Kasumi-1 (cell line): ENCODE measurements at regions not wholly inside any gene's neighbourhood (a gene's known extent, or its start where the extent isn't known, plus 50 kb on each side); places are given as distances from the start of the nearest gene placed in this dataset.

Source experiments
- DNase-seq, 2 experiments: peaks; one replicate each; lab custom pipeline; 2025; lab: John Stamatoyannopoulos, UW

DNA sequence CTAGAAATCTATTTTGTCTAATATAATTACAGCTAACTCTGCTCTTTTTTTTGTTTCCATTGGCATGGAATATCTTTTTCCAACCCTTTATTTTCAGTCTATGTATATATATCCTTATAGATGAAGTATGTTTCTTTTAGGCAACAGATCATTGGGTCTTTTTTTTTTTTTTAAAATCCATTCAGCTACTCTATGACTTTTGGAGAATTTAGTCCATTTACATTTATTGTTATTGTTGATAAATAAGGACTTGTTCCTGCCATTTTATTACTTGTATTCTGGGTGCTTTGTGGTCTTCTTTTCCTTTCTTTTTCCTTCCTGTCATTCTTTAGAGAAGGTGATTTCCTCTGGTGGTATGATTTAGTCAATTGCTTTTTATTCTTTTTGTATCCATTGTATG lies 296.8 kb downstream of the SMARCA2 start:
- no peak for DNase-seq

- no peak for DNase-seq
These were observed 298.4 kb downstream of the SMARCA2 start for GRCh38 chr9:2313512-2313911.

GRCh38 chr9:2317591-2317990 lies 302.4 kb downstream of the SMARCA2 start:
- DNase-seq = no peak

DNA sequence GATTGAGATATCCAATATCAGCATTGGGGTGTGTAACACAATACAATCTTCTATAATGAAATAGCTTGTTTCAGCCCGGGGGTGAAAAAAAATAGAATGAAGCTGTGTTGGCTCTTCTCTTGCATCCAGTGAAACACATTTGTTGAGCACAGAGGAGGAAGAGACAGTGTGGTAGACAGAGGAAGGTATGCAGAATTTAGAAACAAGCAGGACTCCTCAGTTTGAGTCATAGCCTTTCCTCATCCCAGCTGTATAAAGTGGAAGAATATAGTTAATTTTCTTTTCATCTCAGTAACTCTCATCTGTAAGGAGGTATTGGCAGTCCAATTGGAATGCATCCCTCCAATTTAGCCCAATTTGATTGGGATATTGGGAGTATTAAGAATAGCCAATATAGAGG lies 302.2 kb upstream of the VLDLR start:
- no peak for DNase-seq

DNA sequence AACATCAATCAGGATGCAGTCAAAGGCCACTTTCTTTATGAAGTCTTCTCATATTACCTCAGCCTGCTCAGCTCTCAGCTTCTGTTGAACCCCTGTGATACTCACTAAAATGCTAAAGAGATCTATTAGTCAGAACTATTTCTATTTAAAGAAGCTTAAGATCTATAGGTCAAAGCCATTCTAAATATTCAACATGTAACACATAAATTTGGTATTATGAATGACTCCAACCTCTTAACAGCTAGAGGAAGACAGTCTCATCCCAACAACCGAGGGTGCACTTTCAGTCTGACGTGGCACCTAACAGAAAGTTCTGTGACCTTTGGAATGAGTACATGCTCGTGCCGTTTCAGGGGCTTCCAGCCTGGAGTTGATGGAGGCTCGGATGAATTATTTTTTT lies 301.5 kb upstream of the VLDLR start:
- no peak for DNase-seq

GRCh38 chr9:2320632-2321031 lies 301.0 kb upstream of the VLDLR start:
- no peak for DNase-seq

DNA sequence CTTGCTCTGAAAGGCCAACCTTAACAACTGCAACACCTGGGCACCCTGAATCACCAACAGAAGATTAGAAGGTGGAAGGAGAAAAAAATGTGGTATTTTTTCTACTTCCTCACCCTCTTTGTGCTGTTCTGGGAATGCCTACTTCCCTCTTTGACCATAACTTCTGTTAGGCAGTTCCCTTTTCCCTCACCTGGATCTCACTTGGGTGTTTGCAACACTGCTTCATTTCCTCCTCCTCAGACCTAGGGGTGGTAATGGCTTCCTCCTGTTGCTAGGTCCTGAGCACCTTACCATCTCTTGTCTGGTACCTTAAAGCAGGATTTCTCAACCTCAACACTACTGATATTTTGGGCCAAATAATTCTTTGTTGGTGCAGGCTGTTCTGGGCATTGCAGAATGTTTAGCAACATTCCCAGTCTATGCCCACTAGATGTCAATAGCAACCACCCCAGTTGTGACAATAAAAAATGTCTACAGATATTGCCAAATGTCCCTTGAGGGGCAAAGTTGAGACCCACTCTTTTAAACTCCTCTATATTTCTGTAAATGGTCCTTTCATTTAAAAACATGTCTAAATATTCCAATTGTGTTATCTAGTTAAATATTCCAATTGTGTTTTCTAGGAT lies 300.0 kb upstream of the VLDLR start:
- peak in 1 of 2 experiments; percentile 9 for DNase-seq

GRCh38 chr9:2324742-2325141 lies 296.8 kb upstream of the VLDLR start:
- DNase-seq = no peak

GRCh38 chr9:2332663-2333062 lies 288.9 kb upstream of the VLDLR start:
- no peak for DNase-seq

GRCh38 chr9:2335260-2335659 lies 286.3 kb upstream of the VLDLR start:
- no peak for DNase-seq

DNA sequence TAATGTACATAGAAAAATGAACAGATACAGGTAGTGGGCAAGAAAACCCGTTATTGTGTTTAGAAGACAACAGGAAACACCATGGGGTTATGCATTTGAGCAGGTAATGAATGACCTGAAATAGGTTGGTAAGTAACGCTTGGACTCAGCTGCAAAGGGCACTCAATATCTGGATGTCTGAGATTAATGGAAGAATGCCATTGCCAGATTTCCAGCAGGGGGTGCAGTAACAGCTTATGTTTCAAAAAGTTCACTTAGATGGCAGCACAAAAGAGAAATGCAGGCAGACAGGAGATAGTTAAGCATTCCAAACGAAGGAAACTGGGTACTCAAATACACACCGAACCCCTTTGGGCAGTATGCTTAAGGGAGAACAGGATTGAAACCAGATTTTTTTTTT lies 285.5 kb upstream of the VLDLR start:
- DNase-seq = no peak

GRCh38 chr9:2337131-2337530 lies 284.5 kb upstream of the VLDLR start:
- DNase-seq = no peak

DNA sequence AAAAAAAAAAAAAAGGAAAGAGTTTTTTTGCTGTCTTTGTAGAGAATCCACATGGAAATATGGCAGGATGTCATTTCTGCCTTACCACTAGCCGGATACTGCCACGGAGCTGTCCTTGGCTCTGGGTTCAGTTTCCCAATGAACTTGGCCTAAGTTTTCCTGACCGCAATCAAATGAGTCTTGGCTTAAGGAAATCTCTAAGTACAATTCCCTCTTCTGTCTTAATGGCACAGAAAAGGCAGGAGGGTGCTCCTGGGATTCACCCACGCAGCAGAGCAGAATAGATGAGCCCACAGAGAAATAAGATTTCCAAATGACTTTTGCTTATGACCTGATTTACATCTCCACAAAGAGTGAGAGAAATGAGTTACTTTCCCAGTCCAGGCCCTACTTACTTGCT lies 284.0 kb upstream of the VLDLR start:
- DNase-seq = no peak

GRCh38 chr9:2338777-2339365 lies 282.7 kb upstream of the VLDLR start:
- DNase-seq = no peak

DNA sequence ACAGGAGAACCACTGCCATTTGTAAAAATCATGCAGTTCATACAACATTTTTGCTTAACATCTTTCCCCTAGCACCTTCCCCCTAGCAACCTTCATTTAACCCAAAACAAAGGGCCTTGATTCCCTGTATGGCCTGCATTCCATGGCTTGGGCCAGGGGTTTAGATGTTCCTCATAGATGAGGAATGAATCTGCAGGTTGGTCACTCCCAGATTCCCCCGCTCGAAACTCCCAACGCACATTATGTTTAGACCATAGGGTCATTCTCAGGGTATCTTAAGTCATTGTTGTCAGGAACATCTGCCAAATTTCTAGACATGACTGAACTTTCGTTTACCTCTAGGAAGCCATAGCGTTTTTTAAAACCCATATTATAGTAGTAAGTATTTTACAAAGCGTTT lies 282.2 kb upstream of the VLDLR start:
- DNase-seq = no peak

- DNase-seq = no peak
These were observed 281.4 kb upstream of the VLDLR start for GRCh38 chr9:2340046-2340760.

DNA sequence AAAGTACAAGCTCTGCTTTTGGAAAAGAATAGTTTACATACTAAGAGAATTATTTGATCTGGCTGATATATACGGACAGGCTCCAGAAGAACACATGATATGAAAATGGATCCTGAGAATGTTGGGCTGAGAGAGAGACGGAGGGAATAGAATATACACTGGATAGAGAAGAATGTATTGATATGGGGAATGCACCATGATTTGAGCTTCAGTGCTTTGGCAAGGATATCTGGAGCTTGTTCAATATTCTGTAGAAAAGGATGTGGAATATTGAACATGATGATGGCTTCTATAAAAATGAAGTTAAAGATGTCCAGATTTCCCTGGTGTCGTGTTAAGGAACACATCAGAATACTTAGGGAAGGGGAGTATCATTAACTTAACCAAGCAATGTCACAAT lies 280.5 kb upstream of the VLDLR start:
- no peak for DNase-seq

DNA sequence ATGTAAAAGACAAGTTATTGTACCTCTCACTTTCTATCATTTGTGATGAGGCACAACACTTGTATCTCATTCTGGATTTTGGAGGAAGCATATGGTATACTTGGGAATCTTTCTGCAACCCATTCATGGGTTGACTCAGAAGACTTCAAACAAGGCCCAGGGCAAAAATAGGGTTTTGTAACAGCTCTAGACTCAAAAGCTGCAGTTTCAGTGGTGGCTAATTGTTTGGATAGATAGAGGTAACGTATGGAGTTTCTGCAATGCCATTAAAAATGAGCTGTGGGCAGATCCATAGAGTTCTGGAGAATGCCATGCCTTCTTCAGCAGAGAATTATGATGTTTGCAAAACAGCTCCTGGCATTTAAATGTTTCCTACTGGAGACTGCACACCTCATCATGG lies 279.6 kb upstream of the VLDLR start:
- no peak for DNase-seq

GRCh38 chr9:2343756-2344155 lies 277.8 kb upstream of the VLDLR start:
- DNase-seq = no peak

DNA sequence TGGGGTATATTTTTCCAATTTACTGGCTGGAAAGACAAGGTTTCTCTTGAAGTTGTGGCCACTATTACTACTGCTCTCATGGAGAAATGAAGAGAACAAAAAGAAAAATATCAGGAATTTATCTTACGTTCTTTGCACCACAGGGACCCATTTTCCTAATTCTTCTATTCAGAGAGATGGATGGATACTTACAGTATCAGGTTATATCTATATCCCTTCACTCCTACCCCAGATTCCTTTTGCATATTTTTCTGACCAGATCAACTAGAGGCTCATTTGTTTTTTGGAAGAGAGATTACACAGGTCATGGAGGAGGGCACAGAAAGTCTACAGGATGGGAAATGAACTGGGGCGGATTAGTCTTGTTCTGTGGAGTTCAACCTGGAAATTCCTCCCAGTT lies 277.2 kb upstream of the VLDLR start:
- DNase-seq = no peak

- DNase-seq = no peak
These were observed 276.6 kb upstream of the VLDLR start for GRCh38 chr9:2345013-2345412.

- DNase-seq = no peak
These were observed 275.2 kb upstream of the VLDLR start for GRCh38 chr9:2346277-2346913.

GRCh38 chr9:2351324-2351723 lies 270.3 kb upstream of the VLDLR start:
- DNase-seq = no peak
